NCI-H1105 (cell line): ENCODE measurements at regions not wholly inside any gene's neighbourhood (a gene's known extent, or its start where the extent isn't known, plus 50 kb on each side); places are given as distances from the start of the nearest gene placed in this dataset.
"Not testable (repeated sequence)": the region's sequence is repeated elsewhere in the genome, so short reads cannot be mapped to it uniquely, and the experiment has no call there.

Experiments
- DNase-seq: peaks from one replicate; lab custom pipeline; 2025; lab: John Stamatoyannopoulos, UW

DNA sequence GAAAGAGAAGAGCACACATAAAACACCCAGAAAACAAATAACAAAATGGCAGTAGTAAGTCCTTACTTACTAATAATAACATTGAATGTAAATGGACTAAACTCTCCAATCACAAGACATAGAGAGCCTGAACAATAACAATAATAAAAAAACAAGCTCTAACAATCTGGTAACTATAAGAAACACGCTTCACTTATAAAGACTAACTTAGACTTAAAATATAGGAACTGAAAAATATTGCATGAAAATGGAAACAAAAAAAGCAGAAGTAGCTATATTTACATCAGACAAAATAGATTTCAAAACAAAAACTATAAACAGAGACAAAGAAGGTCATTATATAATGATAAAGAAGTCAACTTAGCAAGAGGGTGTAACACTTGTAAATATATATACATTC lies 83.1 kb upstream of the LYPLAL1 start:
- no peak for DNase-seq

DNA sequence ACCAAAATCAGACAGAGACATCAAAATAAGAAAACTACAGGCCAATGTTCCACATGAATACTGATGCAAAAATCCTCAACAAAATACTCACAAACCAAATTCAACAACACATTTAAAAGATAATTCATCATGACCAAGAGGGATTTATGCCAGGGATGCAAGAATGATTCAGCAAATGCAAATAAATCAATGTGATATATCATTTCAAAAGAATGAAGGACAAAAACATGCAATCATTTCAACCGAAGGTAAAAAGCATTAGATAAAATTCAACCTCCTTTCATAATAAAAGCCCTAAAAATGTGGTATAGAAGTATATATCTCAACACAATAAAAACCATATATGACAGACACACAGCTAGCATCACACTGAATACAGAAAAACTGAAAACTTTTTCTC lies 81.5 kb upstream of the LYPLAL1 start:
- DNase-seq: no peak

DNA sequence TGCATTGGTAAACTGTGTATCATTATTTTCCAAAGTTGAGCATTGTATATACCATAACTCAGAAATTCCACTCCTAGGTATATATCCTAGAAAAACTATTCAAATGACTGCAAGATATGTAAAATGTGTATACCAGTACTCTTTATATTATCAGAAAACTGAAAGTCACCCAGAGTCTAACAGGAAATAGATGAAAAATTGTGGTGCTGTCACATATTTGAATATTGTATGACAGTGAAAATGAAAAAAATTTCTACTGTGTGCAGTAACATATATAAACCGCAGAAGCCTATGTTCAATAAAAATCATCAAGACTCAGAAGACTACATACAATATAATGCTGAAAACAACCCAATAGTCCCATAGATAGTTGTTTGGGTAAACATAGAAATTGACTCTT lies 74.4 kb upstream of the LYPLAL1 start:
- DNase-seq: no peak

DNA sequence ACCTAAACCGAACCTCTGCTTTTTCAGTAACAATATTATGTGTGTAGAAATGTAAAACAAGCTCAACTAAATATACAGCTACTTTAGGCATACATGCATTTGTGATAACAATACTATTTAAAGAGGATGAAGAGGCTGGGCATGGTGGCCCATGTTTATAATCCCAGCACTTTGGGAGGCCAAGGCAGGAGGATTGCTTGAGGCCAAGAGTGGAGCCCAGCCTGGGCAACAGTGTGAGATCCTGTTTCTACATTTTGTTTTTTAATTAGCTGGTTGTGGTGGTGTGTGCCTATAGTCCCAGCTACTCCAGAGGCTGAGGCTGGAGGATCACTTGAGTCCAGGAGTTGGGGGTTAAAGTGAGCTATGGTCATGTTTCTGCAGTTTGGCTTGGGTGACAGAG lies 73.6 kb upstream of the LYPLAL1 start:
- no peak for DNase-seq

DNA sequence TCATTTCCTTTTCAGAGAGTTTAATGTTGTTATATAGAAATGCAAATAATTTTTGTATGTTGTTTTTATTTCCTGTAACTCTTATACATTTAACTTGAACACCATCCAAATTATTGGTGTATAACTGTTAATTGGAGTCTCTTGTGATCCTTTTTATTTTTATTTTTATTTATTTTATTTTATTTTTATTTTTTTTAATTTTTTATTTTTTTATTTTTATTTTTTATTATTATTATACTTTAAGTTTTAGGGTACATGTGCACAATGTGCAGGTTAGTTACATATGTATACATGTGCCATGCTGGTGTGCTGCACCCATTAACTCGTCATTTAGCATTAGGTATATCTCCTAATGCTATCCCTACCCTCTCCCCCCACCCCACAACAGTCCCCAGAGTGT lies 71.2 kb upstream of the LYPLAL1 start:
- not testable (repeated sequence) for DNase-seq

DNA sequence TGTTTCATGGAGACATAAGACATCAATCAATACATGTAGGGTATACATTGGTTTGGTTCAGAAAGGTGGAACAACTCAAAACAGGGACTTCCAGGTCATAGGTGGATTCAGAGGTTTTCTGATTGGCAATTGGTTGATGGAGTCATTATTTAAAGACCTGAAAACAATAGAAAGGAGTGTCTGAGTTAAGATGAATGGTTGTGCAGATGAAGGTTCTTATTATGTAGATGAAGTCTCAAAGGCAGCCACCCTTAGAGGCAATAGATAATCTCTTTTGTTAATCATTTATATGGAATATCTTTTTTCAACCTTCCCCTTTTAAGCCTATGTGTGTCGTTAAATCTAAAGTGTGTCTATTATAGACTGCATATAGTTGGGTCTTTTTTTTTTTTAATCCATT lies 67.8 kb upstream of the LYPLAL1 start:
- no peak for DNase-seq

DNA sequence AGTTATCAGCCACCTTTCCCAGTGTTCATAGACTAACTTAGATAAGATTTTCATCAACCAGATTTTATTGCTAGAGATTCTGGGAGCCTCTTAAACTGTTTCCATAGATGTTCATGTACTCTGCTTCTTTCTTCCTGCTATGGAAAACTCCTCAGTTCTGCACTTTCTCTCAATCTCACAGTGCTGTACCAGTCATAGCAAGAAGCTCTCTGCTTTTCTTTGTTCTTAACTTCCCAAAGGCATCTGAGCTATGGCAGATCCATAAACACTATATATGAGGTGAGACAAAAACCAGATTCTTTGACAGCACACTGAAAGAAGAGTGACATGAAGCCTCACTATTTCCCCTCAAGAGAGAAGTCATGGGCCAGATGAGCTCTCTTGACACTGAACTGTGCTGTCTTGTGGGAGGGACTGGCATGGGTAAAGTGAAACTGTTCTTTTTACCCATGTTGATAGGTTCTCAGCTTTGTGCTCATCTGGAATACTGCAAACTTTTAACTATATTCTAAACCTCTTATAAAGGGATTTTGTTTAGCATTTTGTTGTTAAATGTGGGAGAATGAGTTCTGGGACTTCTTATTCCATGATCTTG lies 64.2 kb upstream of the LYPLAL1 start:
- no peak for DNase-seq

DNA sequence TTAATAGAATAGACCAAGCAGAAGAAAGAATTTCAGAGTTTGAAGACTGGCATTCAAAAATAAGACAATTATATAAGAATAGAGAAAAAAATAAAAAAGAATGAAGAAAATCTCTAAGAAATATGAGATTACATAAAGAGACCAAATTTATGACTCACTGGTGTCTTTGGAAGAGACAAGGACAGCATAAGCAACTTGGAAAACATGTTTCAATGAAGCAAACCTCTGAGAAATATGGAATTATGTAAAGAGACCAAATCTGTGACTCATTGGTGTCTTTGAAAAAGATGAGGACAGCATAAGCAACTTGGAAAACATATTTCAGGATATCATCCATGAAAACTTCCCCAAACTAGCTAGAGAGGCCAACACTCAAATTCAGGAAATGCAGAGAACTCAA lies 60.4 kb upstream of the LYPLAL1 start:
- no peak for DNase-seq

DNA sequence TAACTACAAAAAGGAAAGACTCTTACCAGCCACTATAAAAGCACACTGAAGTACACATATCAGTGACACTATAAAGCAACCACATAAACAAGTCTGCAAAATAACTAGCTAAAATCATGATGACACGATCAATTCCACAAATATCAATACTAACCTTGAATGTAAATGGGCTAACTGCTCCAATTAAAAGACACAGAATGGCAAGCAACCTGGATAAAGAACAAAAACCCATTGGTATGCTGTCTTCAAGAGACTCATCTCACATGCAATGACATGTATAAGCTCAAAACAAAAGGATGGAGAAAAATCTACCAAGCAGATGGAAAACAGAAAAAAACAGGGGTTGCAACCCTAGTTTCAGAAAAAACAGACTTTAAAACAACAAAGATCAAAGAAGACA lies 59.7 kb upstream of the LYPLAL1 start:
- no peak for DNase-seq

DNA sequence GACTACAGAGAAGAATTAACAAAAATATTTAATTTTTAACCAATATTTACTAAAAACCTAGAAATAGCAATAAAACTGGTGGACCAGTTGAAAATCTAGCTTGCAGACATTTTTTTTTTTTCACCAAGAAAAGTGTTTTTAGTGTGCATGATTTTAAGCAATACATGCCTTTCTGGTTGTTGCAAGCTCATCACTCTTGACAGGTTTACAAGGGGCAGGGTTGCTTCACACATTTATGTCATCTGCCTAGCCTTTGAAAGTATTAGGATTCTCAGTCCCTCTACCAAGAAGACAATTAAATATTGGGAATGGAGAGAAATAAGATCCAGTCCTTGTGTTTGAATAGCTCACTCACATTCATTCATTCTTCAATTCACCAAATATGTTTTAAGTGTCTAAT lies 53.8 kb upstream of the LYPLAL1 start:
- no peak for DNase-seq

DNA sequence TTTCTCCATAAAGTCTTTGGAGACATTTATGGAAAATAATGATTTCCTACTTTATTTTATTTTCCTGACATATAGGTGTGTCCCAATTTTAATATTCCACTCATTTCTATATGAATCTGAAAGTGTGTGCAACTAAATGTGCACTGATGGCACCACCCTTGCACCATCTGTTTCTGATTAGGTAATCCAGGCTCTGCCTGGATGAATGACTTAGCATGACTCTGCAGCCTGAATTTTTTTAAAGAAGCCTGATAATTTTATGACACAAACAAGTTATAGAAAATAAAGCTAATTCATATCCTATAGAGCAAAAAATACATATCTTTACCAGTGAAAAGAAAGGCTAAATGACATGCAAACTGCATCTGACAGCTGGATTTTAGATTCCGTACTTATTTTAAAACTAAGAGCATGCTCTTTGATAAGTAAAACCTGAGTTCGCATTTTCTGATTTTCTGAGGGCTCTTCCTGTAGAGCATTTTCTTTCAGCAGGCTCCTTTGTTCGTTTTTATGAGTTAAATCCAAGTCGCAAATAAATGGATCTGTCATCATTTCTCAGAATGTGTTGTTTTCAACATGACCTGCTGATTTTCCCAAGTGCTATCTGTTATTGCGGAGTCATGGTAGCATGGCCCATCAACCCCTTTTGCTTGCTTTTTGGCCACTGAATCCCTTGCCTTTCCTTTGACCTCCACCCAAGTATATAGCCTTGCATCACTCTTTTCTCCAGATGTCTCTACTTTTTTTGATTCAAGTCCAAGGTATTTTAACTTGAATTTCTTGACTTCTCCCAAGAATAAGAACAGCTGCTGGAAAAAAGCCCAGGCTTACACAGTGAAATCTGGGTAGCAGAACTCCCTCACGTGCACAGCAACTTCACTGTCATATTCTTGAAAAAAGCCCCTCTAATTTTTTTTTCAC lies 52.8 kb upstream of the LYPLAL1 start:
- DNase-seq: no peak

DNA sequence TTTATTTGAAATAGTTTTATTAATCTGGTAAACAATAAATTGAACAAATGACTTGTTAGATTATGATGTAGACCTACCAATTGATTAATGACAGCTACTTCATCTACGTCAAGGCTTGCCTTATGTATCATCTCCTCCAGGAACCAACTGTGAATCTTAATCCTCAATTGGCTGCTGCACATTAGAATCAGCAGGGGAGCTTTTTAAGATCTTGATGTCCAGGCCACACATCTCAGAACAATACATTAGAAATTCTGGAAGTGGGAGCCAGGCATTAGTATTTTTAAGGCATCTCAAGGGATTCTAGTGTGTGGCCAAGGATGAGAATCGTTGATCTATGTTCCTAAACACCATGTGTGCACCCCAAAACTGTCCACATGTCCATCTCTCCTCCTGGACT lies 52.0 kb upstream of the LYPLAL1 start:
- no peak for DNase-seq

DNA sequence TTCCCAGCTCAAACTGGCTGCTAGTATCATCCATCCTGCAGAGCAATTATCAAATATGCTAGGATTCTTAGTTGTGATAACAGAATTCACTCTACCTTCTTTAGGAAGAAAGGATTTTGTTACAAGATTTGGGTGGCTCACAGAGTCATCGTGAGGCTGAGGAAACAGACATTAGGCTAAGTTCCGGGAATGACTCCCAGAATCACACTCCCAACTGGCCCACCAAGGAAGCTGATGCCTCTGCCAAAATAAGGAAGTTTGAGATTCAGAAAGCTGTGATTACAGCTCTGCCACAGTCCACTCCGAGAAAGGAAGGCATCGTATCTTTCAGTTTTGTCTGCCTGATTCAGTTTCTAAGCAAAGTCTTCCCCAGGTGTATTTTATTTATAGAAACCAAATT lies 50.6 kb upstream of the LYPLAL1 start:
- no peak for DNase-seq
